K562 (cell line): ENCODE measurements at regions not wholly inside any gene's neighbourhood (a gene's known extent, or its start where the extent isn't known, plus 50 kb on each side); places are given as distances from the start of the nearest gene placed in this dataset.

Experiments used
- ESRRA ChIP-seq: fragments of 450-650 bp; IDR thresholded peaks from 2 replicates; pipeline ENCODE4 v1.6.1; 2014; ENCODE audit warnings: low read depth, mild to moderate bottlenecking, moderate library complexity, borderline replicate concordance
- GTF2F1 ChIP-seq: IDR thresholded peaks from 2 replicates; pipeline ENCODE4 v1.6.1; 2011; ENCODE audit warnings: low read depth, low read length, improper control_type of control experiment
- HDAC1 ChIP-seq, 2 experiments: fragments of 450-650 bp; IDR thresholded peaks; 2 replicates each; pipeline ENCODE4 v1.6.1; 2016 to 2017; ENCODE audit warnings: inconsistent platforms in 1 of 2, mild to moderate bottlenecking in 1 of 2, moderate library complexity in 1 of 2
- LEF1 ChIP-seq: fragments of 450-650 bp; IDR thresholded peaks from 2 replicates; pipeline ENCODE4 v1.6.1; 2016; ENCODE audit warnings: mild to moderate bottlenecking
- NONO ChIP-seq, 2 experiments: fragments of 200-400 bp in 1 of 2; fragments of 450-650 bp in 1 of 2; formaldehyde crosslinking in 1 of 2; IDR thresholded peaks; 2 replicates each; pipeline ENCODE4 v1.6.1; 2017; ENCODE audit warnings: low read depth in 2 of 2, mild to moderate bottlenecking in 2 of 2, moderate library complexity in 2 of 2, low read length in 1 of 2
- SMAD1 ChIP-seq: fragments of 150-350 bp; IDR thresholded peaks from 2 replicates; pipeline ENCODE4 v1.6.1; 2014; ENCODE audit warnings: low read length, low read depth; ENCODE audit not compliant: partially characterized antibody
- TF ChIP-seq, protein P1 (sequence below): fragments of 200-600 bp; sonication (generic); IDR thresholded peaks from one replicate; pipeline ENCODE4 v1.6.1; 2012; ENCODE audit warnings: mild to moderate bottlenecking, low read depth, low read length, inconsistent platforms

DNA sequence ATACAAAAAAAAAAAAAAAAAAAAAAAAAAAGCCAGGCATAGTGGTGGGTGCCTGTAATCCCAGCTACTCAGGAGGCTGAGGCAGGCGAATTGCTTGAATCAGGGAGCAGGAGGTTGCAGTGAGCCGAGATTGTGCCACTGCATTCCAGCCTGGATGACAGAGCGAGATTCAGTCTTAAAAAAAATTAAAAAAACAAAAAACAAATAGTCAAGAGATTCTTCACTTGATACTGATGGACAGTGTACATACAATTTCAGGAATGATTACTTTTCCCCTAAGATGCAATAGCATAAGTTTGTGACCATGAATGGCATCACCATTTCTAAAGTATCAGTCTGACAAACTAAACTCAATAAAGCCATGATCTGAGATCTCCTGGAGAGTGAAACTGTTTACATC, 60.8 kb upstream of the IVNS1ABP start (continued):
- TF ChIP-seq, protein P1, sequence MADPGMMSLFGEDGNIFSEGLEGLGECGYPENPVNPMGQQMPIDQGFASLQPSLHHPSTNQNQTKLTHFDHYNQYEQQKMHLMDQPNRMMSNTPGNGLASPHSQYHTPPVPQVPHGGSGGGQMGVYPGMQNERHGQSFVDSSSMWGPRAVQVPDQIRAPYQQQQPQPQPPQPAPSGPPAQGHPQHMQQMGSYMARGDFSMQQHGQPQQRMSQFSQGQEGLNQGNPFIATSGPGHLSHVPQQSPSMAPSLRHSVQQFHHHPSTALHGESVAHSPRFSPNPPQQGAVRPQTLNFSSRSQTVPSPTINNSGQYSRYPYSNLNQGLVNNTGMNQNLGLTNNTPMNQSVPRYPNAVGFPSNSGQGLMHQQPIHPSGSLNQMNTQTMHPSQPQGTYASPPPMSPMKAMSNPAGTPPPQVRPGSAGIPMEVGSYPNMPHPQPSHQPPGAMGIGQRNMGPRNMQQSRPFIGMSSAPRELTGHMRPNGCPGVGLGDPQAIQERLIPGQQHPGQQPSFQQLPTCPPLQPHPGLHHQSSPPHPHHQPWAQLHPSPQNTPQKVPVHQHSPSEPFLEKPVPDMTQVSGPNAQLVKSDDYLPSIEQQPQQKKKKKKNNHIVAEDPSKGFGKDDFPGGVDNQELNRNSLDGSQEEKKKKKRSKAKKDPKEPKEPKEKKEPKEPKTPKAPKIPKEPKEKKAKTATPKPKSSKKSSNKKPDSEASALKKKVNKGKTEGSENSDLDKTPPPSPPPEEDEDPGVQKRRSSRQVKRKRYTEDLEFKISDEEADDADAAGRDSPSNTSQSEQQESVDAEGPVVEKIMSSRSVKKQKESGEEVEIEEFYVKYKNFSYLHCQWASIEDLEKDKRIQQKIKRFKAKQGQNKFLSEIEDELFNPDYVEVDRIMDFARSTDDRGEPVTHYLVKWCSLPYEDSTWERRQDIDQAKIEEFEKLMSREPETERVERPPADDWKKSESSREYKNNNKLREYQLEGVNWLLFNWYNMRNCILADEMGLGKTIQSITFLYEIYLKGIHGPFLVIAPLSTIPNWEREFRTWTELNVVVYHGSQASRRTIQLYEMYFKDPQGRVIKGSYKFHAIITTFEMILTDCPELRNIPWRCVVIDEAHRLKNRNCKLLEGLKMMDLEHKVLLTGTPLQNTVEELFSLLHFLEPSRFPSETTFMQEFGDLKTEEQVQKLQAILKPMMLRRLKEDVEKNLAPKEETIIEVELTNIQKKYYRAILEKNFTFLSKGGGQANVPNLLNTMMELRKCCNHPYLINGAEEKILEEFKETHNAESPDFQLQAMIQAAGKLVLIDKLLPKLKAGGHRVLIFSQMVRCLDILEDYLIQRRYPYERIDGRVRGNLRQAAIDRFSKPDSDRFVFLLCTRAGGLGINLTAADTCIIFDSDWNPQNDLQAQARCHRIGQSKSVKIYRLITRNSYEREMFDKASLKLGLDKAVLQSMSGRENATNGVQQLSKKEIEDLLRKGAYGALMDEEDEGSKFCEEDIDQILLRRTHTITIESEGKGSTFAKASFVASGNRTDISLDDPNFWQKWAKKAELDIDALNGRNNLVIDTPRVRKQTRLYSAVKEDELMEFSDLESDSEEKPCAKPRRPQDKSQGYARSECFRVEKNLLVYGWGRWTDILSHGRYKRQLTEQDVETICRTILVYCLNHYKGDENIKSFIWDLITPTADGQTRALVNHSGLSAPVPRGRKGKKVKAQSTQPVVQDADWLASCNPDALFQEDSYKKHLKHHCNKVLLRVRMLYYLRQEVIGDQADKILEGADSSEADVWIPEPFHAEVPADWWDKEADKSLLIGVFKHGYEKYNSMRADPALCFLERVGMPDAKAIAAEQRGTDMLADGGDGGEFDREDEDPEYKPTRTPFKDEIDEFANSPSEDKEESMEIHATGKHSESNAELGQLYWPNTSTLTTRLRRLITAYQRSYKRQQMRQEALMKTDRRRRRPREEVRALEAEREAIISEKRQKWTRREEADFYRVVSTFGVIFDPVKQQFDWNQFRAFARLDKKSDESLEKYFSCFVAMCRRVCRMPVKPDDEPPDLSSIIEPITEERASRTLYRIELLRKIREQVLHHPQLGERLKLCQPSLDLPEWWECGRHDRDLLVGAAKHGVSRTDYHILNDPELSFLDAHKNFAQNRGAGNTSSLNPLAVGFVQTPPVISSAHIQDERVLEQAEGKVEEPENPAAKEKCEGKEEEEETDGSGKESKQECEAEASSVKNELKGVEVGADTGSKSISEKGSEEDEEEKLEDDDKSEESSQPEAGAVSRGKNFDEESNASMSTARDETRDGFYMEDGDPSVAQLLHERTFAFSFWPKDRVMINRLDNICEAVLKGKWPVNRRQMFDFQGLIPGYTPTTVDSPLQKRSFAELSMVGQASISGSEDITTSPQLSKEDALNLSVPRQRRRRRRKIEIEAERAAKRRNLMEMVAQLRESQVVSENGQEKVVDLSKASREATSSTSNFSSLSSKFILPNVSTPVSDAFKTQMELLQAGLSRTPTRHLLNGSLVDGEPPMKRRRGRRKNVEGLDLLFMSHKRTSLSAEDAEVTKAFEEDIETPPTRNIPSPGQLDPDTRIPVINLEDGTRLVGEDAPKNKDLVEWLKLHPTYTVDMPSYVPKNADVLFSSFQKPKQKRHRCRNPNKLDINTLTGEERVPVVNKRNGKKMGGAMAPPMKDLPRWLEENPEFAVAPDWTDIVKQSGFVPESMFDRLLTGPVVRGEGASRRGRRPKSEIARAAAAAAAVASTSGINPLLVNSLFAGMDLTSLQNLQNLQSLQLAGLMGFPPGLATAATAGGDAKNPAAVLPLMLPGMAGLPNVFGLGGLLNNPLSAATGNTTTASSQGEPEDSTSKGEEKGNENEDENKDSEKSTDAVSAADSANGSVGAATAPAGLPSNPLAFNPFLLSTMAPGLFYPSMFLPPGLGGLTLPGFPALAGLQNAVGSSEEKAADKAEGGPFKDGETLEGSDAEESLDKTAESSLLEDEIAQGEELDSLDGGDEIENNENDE = no peak
- TF ChIP-seq HDAC1 (IDR thresholded peaks at IDR 0.05) (no peak), ESRRA (no peak), GTF2F1 (no peak), NONO (IDR thresholded peaks at IDR 0.05; ENCODE audit: low read depth in 2 of 2, low read length in 1 of 2) (no peak), LEF1 (no peak), SMAD1 (no peak)
